H9 (cell line): ENCODE measurements at regions not wholly inside any gene's neighbourhood (a gene's known extent, or its start where the extent isn't known, plus 50 kb on each side); places are given as distances from the start of the nearest gene placed in this dataset.

Experiments
- DNase-seq: peaks from one replicate; pipeline ENCODE4 v3.0.0-alpha.2; 2017
- H2AFZ ChIP-seq: one replicate; pipeline ENCODE4 v1.6.1; 2013; ENCODE audit warnings: mild to moderate bottlenecking, low read length, control low read depth, moderate library complexity
- H2AK5ac ChIP-seq: 2 replicates; pipeline ENCODE4 v1.6.1; 2013; ENCODE audit warnings: low read length, control low read depth, mixed read lengths; ENCODE audit not compliant: insufficient read length
- H2BK120ac ChIP-seq: one replicate; pipeline ENCODE4 v1.6.1; 2013; ENCODE audit warnings: low read depth, mild to moderate bottlenecking, low read length, control low read depth, inconsistent platforms; ENCODE audit not compliant: poor library complexity, severe bottlenecking
- H2BK12ac ChIP-seq: 2 replicates; pipeline ENCODE4 v1.6.1; 2013; ENCODE audit warnings: low read length, control low read depth, mixed read lengths, low read depth; ENCODE audit not compliant: insufficient read length
- H2BK15ac ChIP-seq: 2 replicates; pipeline ENCODE4 v1.6.1; 2013; ENCODE audit warnings: low read depth, low read length, control low read depth
- H2BK20ac ChIP-seq: one replicate; pipeline ENCODE4 v1.6.1; 2013; ENCODE audit warnings: low read depth, mild to moderate bottlenecking, low read length, control low read depth, inconsistent platforms; ENCODE audit not compliant: poor library complexity, severe bottlenecking
- H2BK5ac ChIP-seq: 2 replicates; pipeline ENCODE4 v1.6.1; 2013; ENCODE audit warnings: low read length, control low read depth, mixed read lengths; ENCODE audit not compliant: insufficient read length
- H3K14ac ChIP-seq: 2 replicates; pipeline ENCODE4 v1.6.1; 2013; ENCODE audit warnings: low read length, control low read depth; ENCODE audit not compliant: insufficient read depth
- H3K18ac ChIP-seq: 2 replicates; pipeline ENCODE4 v1.6.1; 2013; ENCODE audit warnings: low read depth, mild to moderate bottlenecking, mixed read lengths, low read length, control low read depth; ENCODE audit not compliant: insufficient read length
- H3K23ac ChIP-seq: 2 replicates; pipeline ENCODE4 v1.6.1; 2013; ENCODE audit warnings: low read length, control low read depth, mixed read lengths, low read depth; ENCODE audit not compliant: insufficient read length
- H3K23me2 ChIP-seq: 2 replicates; pipeline ENCODE4 v1.6.1; 2013; ENCODE audit warnings: low read depth, mild to moderate bottlenecking, mixed read lengths, low read length, control low read depth; ENCODE audit not compliant: insufficient read length, poor library complexity, severe bottlenecking
- H3K27ac ChIP-seq: 2 replicates; pipeline ENCODE4 v1.5.1; 2013; ENCODE audit warnings: low read length, control low read depth, mixed read lengths, low read depth; ENCODE audit not compliant: insufficient read length
- H3K27me3 ChIP-seq: 2 replicates; pipeline ENCODE4 v1.6.1; 2013; ENCODE audit warnings: low read length, control low read depth, inconsistent platforms; ENCODE audit not compliant: insufficient read depth
- H3K4ac ChIP-seq: 2 replicates; pipeline ENCODE4 v1.6.1; 2013; ENCODE audit warnings: low read depth, mild to moderate bottlenecking, control low read depth, inconsistent platforms, low read length, moderate library complexity
- H3K4me1 ChIP-seq: 2 replicates; pipeline ENCODE4 v1.6.1; 2013; ENCODE audit warnings: low read length, control low read depth, inconsistent platforms; ENCODE audit not compliant: insufficient read depth
- H3K4me2 ChIP-seq: 2 replicates; pipeline ENCODE4 v1.6.1; 2013; ENCODE audit warnings: low read length, control low read depth, mixed read lengths; ENCODE audit not compliant: insufficient read length, insufficient read depth
- H3K56ac ChIP-seq: 2 replicates; pipeline ENCODE4 v1.6.1; 2013; ENCODE audit warnings: low read depth, mild to moderate bottlenecking, mixed read lengths, low read length, control low read depth; ENCODE audit not compliant: insufficient read length
- H3K79me1 ChIP-seq: 2 replicates; pipeline ENCODE4 v1.6.1; 2013; ENCODE audit warnings: low read depth, mild to moderate bottlenecking, moderate library complexity, low read length, control low read depth, inconsistent platforms; ENCODE audit not compliant: insufficient read depth, poor library complexity, severe bottlenecking
- H3K79me2 ChIP-seq: 2 replicates; pipeline ENCODE4 v1.6.1; 2013; ENCODE audit warnings: low read length, control low read depth, inconsistent platforms; ENCODE audit not compliant: insufficient read depth
- H3K9ac ChIP-seq: 2 replicates; pipeline ENCODE4 v1.6.1; 2013; ENCODE audit warnings: low read length, control low read depth, mixed read lengths; ENCODE audit not compliant: insufficient read length; ENCODE audit errors: extremely low read depth
- H3K9me3 ChIP-seq: one replicate; pipeline ENCODE4 v1.6.1; 2013; ENCODE audit warnings: low read depth, low read length, inconsistent platforms; ENCODE audit not compliant: control insufficient read depth
- H3T11ph ChIP-seq: one replicate; pipeline ENCODE4 v1.6.1; 2013; ENCODE audit warnings: mild to moderate bottlenecking, low read length, control low read depth, inconsistent platforms
- H4K20me1 ChIP-seq: one replicate; pipeline ENCODE4 v1.6.1; 2013; ENCODE audit not compliant: control insufficient read depth, insufficient read length, insufficient read depth
- H4K5ac ChIP-seq: 2 replicates; pipeline ENCODE4 v1.6.1; 2013; ENCODE audit warnings: low read depth, mild to moderate bottlenecking, mixed read lengths, low read length, control low read depth; ENCODE audit not compliant: insufficient read length
- H4K8ac ChIP-seq: replicated peaks from 2 replicates; pipeline ENCODE4 v1.6.1; 2013; ENCODE audit warnings: low read length, control low read depth, mixed read lengths, low read depth; ENCODE audit not compliant: insufficient read length
- H4K91ac ChIP-seq: 2 replicates; pipeline ENCODE4 v1.6.1; 2013; ENCODE audit warnings: low read depth, mild to moderate bottlenecking, moderate library complexity, mixed read lengths, low read length, control low read depth; ENCODE audit not compliant: insufficient read length
- H3K27ac Mint-ChIP-seq, 3 experiments: 2 replicates in 2 of 3; 3 replicates in 1 of 3; pipeline ENCODE4 v1.8.0; 2020 to 2021; ENCODE audit warnings: mixed read lengths in 3 of 3, mild to moderate bottlenecking in 1 of 3, moderate library complexity in 1 of 3
- H3K27me3 Mint-ChIP-seq: 2 replicates; pipeline ENCODE4 v1.8.0; 2021; ENCODE audit warnings: low read depth, mild to moderate bottlenecking, moderate library complexity, mixed read lengths
- H3K36me3 Mint-ChIP-seq, 3 experiments: 2 replicates in 2 of 3; 3 replicates in 1 of 3; pipeline ENCODE4 v1.8.0; 2020 to 2021; ENCODE audit warnings: low read depth in 3 of 3, mixed read lengths in 3 of 3; ENCODE audit not compliant: insufficient read depth in 1 of 3
- H3K4me1 Mint-ChIP-seq, 2 experiments: 2 replicates each; pipeline ENCODE4 v1.8.0; 2020; ENCODE audit warnings: mixed read lengths in 2 of 2
- H3K4me3 Mint-ChIP-seq, 2 experiments: 2 replicates in 1 of 2; 3 replicates in 1 of 2; pipeline ENCODE4 v1.8.0; 2020 to 2021; ENCODE audit warnings: mild to moderate bottlenecking in 2 of 2, mixed read lengths in 2 of 2, moderate library complexity in 1 of 2
- H3K9me3 Mint-ChIP-seq, 2 experiments: 2 replicates in 1 of 2; 3 replicates in 1 of 2; pipeline ENCODE4 v1.8.0; 2020; ENCODE audit warnings: mild to moderate bottlenecking in 2 of 2, mixed read lengths in 2 of 2, moderate library complexity in 1 of 2
- CTCF ChIP-seq: fragments of 200-600 bp; sonication (generic); conservative IDR thresholded peaks from 3 replicates; pipeline ENCODE4 v1.8.0; 2021; ENCODE audit warnings: antibody characterized with exemption, mild to moderate bottlenecking
- WGBS: extraction: QIAGEN DNeasy Blood & Tissue Kit; methylation state at CpG from one replicate; pipeline ENCODE4 v1.1.7; 2013; ENCODE audit warnings: missing lambda C conversion rate, low lambda C conversion rate, mixed read lengths; ENCODE audit not compliant: insufficient read length; ENCODE audit errors: extremely low coverage; 5-methylcytosine and 5-hydroxymethylcytosine counted together

- Histone ChIP-seq H2BK15ac (no peak overlapping the region), H4K20me1 (no peaks in the 10 kb centered on the region), H2AK5ac (no peak overlapping the region), H3K79me1 (no peaks in the 10 kb centered on the region), H3T11ph (no peak overlapping the region), H3K23ac (no peak overlapping the region), H3K27ac (no peak overlapping the region), H3K4ac (no peak overlapping the region), H4K5ac (no peak overlapping the region), H3K14ac (no peak overlapping the region), H3K9ac (no peak overlapping the region), H3K9me3 (no peaks in the 10 kb centered on the region), H3K4me2 (no peak overlapping the region), H4K91ac (no peak overlapping the region), H3K27me3 (no peaks in the 10 kb centered on the region), H2AFZ (no peak overlapping the region), H3K4me1 (no peaks in the 10 kb centered on the region), H2BK20ac (no peak overlapping the region), H3K23me2 (no peaks in the 10 kb centered on the region), H2BK12ac (no peak overlapping the region), H3K18ac (no peak overlapping the region), H4K8ac (no peak overlapping the region), H3K56ac (no peak overlapping the region), H3K79me2 (no peaks in the 10 kb centered on the region), H2BK120ac (no peak overlapping the region), H2BK5ac (no peak overlapping the region)
- TF ChIP-seq CTCF = no peak
- Mint-ChIP-seq H3K36me3 (peaks cover 7 to 8% (median 8%) of the 10 kb centered on the region in 3 experiments), H3K9me3 (peaks cover 25 to 50% of the 10 kb centered on the region in 2 experiments), H3K27me3 (no peaks in the 10 kb centered on the region), H3K4me1 (no peaks in the 10 kb centered on the region), H3K4me3 (no peak overlapping the region), H3K27ac (no peak overlapping the region)
- WGBS = no CpG with 5 or more reads among the region's 7 CpGs
- DNase-seq = no peak
Observed at GRCh38 chrX:23248187-23248586, 86.5 kb upstream of the PTCHD1 start.
